IPS-18a (cell line): ENCODE measurements at regions not wholly inside any gene's neighbourhood (a gene's known extent, or its start where the extent isn't known, plus 50 kb on each side); places are given as distances from the start of the nearest gene placed in this dataset.

Source experiments
- H3K27ac ChIP-seq: one replicate; pipeline ENCODE4 v1.5.1; 2013; ENCODE audit warnings: low read length
- H3K27me3 ChIP-seq: one replicate; pipeline ENCODE4 v1.6.1; 2013; ENCODE audit warnings: mild to moderate bottlenecking, low read length; ENCODE audit not compliant: control insufficient read depth, insufficient read depth
- H3K36me3 ChIP-seq: one replicate; pipeline ENCODE4 v1.6.1; 2013; ENCODE audit warnings: low read depth, low read length; ENCODE audit not compliant: control insufficient read depth
- H3K4me1 ChIP-seq: one replicate; pipeline ENCODE4 v1.6.1; 2013; ENCODE audit warnings: low read depth, low read length; ENCODE audit not compliant: control insufficient read depth
- H3K4me3 ChIP-seq: one replicate; pipeline ENCODE4 v1.5.1; 2013; ENCODE audit warnings: low read length
- H3K9ac ChIP-seq: one replicate; pipeline ENCODE4 v1.6.1; 2013; ENCODE audit warnings: mild to moderate bottlenecking, low read length, moderate library complexity
- H3K9me3 ChIP-seq: one replicate; pipeline ENCODE4 v1.6.1; 2013; ENCODE audit warnings: low read depth, low read length; ENCODE audit not compliant: control insufficient read depth

DNA sequence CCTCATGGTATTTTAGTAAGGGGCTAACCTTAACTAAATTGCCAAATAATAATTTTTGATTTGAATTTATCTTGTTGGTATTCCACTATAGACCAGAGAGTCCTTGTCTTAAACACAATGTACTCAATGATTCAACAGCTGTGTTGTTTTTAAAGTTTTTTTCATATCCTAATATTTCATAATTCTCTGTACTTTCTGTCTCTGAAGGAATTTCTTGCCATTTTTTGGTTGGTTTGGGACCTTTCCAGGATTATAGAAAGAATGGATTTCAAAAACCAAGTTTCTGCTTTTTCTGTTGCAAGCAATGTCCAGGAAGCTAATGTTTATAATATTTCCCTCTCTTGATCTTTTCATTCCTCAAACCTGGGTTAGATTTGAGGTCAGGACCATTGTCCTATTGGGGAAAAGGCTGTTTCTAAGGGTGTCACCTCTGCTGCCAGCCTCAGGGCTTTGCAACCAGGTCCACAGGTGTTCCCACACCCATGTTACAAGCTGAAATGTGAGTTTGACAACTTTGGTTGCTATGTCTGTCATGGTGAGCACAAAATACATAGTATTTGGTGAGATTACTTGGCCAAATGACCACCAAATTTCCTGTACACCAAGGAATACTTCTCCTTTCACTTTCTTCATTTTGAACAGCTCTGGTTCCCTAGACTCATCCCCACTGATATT lies 363.7 kb upstream of the RGMA start:
- H3K9me3 ChIP-seq, result no peaks in the 10 kb centered on the region
- H3K36me3 ChIP-seq, result no peaks in the 10 kb centered on the region
- H3K9ac ChIP-seq, result no peak overlapping the region
- no peak overlapping the region for H3K4me3 ChIP-seq
- H3K27me3 ChIP-seq, result no peaks in the 10 kb centered on the region
- H3K27ac ChIP-seq, result no peak overlapping the region
- peaks cover 11% of the 10 kb centered on the region for H3K4me1 ChIP-seq

DNA sequence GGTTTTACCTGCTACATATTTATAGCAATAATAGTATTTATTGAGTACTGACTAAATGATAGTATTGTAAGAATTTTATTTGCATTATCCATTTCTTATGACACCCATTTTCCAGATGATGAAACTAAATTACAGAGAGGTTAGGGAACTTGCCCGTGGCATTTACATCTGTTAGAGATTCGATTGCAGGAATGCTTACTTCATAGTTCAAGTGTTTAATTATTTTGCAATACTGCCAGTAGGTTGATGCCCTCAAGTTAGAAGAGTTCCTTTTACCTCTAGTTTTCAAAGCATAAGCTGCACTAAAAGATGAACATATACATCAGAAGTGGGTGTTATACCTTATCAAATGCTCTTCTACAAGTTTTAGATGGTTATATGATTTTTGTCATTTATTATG lies 362.8 kb upstream of the RGMA start:
- peaks cover 11% of the 10 kb centered on the region for H3K4me1 ChIP-seq
- no peak overlapping the region for H3K27ac ChIP-seq
- H3K4me3 ChIP-seq, result no peak overlapping the region
- no peak overlapping the region for H3K9ac ChIP-seq
- no peaks in the 10 kb centered on the region for H3K27me3 ChIP-seq
- no peaks in the 10 kb centered on the region for H3K36me3 ChIP-seq
- no peaks in the 10 kb centered on the region for H3K9me3 ChIP-seq

- Histone ChIP-seq H3K27ac (no peak overlapping the region), H3K27me3 (no peaks in the 10 kb centered on the region), H3K4me1 (peaks cover 11% of the 10 kb centered on the region), H3K9me3 (no peaks in the 10 kb centered on the region), H3K36me3 (no peaks in the 10 kb centered on the region), H3K9ac (no peak overlapping the region), H3K4me3 (no peak overlapping the region)
These were observed 362.3 kb upstream of the RGMA start for GRCh38 chr15:93451265-93451664.

- no peak overlapping the region for H3K9ac ChIP-seq
- no peaks in the 10 kb centered on the region for H3K36me3 ChIP-seq
- H3K27ac ChIP-seq, result no peak overlapping the region
- H3K4me3 ChIP-seq, result no peak overlapping the region
- H3K9me3 ChIP-seq, result no peaks in the 10 kb centered on the region
- no peaks in the 10 kb centered on the region for H3K27me3 ChIP-seq
- peaks cover 11% of the 10 kb centered on the region for H3K4me1 ChIP-seq
These were observed 360.8 kb upstream of the RGMA start for GRCh38 chr15:93449798-93450197.

- no peaks in the 10 kb centered on the region for H3K9me3 ChIP-seq
These were observed 349.3 kb upstream of the RGMA start for GRCh38 chr15:93438310-93438709.

GRCh38 chr15:93432474-93432873 lies 343.5 kb upstream of the RGMA start:
- Histone ChIP-seq H3K9me3 (no peaks in the 10 kb centered on the region), H3K9ac (no peak overlapping the region), H3K4me3 (no peak overlapping the region), H3K4me1 (peaks cover 5% of the 10 kb centered on the region), H3K27ac (no peak overlapping the region), H3K36me3 (no peaks in the 10 kb centered on the region), H3K27me3 (no peaks in the 10 kb centered on the region)

More at GRCh38 chr15:93438310-93438709, 349.3 kb upstream of the RGMA start:
- no peaks in the 10 kb centered on the region for H3K4me1 ChIP-seq
- H3K4me3 ChIP-seq, result no peak overlapping the region
- no peak overlapping the region for H3K27ac ChIP-seq
- no peaks in the 10 kb centered on the region for H3K36me3 ChIP-seq
- no peak overlapping the region for H3K9ac ChIP-seq
- H3K27me3 ChIP-seq, result no peaks in the 10 kb centered on the region

DNA sequence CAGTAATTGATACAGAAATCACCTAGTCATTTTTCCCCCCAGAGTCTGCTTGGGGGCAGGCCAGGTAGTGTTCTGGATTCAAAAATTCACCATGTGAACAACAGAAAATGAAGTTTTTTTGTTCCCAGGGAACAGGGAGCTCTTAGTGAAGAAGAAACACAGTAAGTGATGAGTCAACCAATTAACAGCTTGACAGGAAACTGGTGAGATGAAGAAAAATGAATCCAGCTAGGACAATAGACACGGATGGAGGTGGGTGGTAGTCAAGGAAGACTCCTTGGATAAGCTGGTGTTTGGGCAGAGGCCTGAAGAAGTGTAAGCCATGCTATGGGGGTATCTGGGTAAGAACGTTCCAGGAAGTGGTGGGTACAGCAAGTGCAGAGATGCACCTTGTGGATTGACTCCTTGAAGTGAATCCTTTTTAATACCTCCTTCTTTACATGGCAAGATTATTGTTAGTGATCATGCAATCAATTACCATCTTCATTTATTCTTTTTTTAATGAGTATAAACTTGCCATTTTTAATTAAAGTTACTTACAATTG lies 339.9 kb upstream of the RGMA start:
- H3K27me3 ChIP-seq, result no peaks in the 10 kb centered on the region
- H3K36me3 ChIP-seq, result no peaks in the 10 kb centered on the region
- H3K9me3 ChIP-seq, result no peaks in the 10 kb centered on the region

GRCh38 chr15:93428150-93428549 lies 339.1 kb upstream of the RGMA start:
- H3K27ac ChIP-seq, result no peak overlapping the region
- no peak overlapping the region for H3K9ac ChIP-seq
- H3K36me3 ChIP-seq, result no peaks in the 10 kb centered on the region
- H3K4me1 ChIP-seq, result peaks cover 5% of the 10 kb centered on the region
- no peaks in the 10 kb centered on the region for H3K9me3 ChIP-seq
- no peak overlapping the region for H3K4me3 ChIP-seq
- H3K27me3 ChIP-seq, result no peaks in the 10 kb centered on the region

More for the DNA sequence above, 339.9 kb upstream of the RGMA start:
- H3K9ac ChIP-seq, result no peak overlapping the region
- no peak overlapping the region for H3K4me3 ChIP-seq
- H3K4me1 ChIP-seq, result peaks cover 5% of the 10 kb centered on the region
- H3K27ac ChIP-seq, result no peak overlapping the region

DNA sequence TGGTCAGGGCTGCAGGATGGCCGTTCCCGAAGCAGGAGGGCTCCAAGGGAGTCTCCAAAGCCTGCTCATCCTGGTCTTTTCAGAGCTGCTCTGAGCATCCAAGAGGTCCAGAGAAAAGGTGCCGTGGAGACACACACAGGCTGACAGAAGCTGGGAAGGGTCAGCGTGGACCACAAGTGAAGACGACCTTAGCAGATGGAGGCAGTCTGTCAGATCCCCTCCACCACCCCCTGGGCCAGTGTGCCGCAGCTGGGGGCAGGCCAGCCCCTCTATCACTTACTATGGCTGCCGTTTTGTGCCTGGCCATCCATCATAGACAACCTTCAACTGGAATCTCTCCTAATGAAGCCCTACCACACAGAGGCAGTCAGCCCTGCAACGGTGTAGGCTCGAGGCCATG lies 335.1 kb upstream of the RGMA start:
- no peaks in the 10 kb centered on the region for H3K9me3 ChIP-seq
- no peaks in the 10 kb centered on the region for H3K27me3 ChIP-seq
- H3K36me3 ChIP-seq, result no peaks in the 10 kb centered on the region
- no peak overlapping the region for H3K27ac ChIP-seq
- peaks cover 5% of the 10 kb centered on the region for H3K4me1 ChIP-seq
- H3K9ac ChIP-seq, result no peak overlapping the region
- no peak overlapping the region for H3K4me3 ChIP-seq

GRCh38 chr15:93422476-93422875 lies 333.5 kb upstream of the RGMA start:
- H3K4me1 ChIP-seq, result no peaks in the 10 kb centered on the region
- no peak overlapping the region for H3K4me3 ChIP-seq
- no peaks in the 10 kb centered on the region for H3K36me3 ChIP-seq
- H3K27ac ChIP-seq, result no peak overlapping the region
- no peaks in the 10 kb centered on the region for H3K27me3 ChIP-seq
- no peak overlapping the region for H3K9ac ChIP-seq
- H3K9me3 ChIP-seq, result no peaks in the 10 kb centered on the region

- Histone ChIP-seq H3K36me3 (no peaks in the 10 kb centered on the region), H3K27ac (no peak overlapping the region), H3K9ac (no peak overlapping the region), H3K4me3 (no peak overlapping the region), H3K27me3 (no peaks in the 10 kb centered on the region), H3K4me1 (no peaks in the 10 kb centered on the region), H3K9me3 (no peaks in the 10 kb centered on the region)
These were observed 331.5 kb upstream of the RGMA start for GRCh38 chr15:93420477-93420876.

- no peaks in the 10 kb centered on the region for H3K27me3 ChIP-seq
- H3K9me3 ChIP-seq, result no peaks in the 10 kb centered on the region
- H3K4me1 ChIP-seq, result no peaks in the 10 kb centered on the region
- no peak overlapping the region for H3K27ac ChIP-seq
- H3K4me3 ChIP-seq, result no peak overlapping the region
- H3K9ac ChIP-seq, result no peak overlapping the region
- no peaks in the 10 kb centered on the region for H3K36me3 ChIP-seq
These were observed 331.0 kb upstream of the RGMA start for GRCh38 chr15:93420050-93420452.
